Stomach (tissue), 8 donors: ENCODE measurements at regions not wholly inside any gene's neighbourhood (a gene's known extent, or its start where the extent isn't known, plus 50 kb on each side); places are given as distances from the start of the nearest gene placed in this dataset.

Source experiments
- DNase-seq, 2 donors: peaks; one replicate each; pipeline versions ENCODE4 v3.0.0 to v3.0.0-alpha.2; 2013 to 2019
- H3K27ac ChIP-seq, 5 donors: fragments of 200-600 bp in 4 of 5; sonication (generic) in 4 of 5; one replicate each; pipeline ENCODE4 v1.5.1; 2013 to 2019; ENCODE audit warnings: mild to moderate bottlenecking in 1 of 5, moderate library complexity in 1 of 5
- H3K27me3 ChIP-seq, 3 donors: fragments of 200-600 bp; sonication (generic); one replicate each; pipeline ENCODE4 v1.5.1; 2017 to 2019; ENCODE audit warnings: mixed run types in 1 of 3
- H3K36me3 ChIP-seq, 4 donors: fragments of 200-600 bp; sonication (generic); 1 replicate in 3 of 4; 2 replicates in 1 of 4; pipeline ENCODE4 v1.5.1; 2016 to 2019
- H3K4me1 ChIP-seq, 4 donors: fragments of 200-600 bp; sonication (generic); one replicate each; pipeline ENCODE4 v1.5.1; 2016 to 2019
- H3K4me3 ChIP-seq, 4 donors: fragments of 200-600 bp; sonication (generic) in 3 of 4; one replicate each; pipeline ENCODE4 v1.5.1; 2016 to 2019; ENCODE audit warnings: mild to moderate bottlenecking in 1 of 4
- H3K9me3 ChIP-seq, 4 donors: fragments of 200-600 bp; sonication (generic); one replicate each; pipeline ENCODE4 v1.5.1; 2016 to 2019
- CTCF ChIP-seq, 7 experiments: fragments of 450-650 bp in 4 of 7; fragments of 200-600 bp in 3 of 7; sonication (generic) in 3 of 7; IDR thresholded peaks; one replicate each; pipeline ENCODE4 v1.5.1; 2016 to 2019; ENCODE audit warnings: antibody characterized with exemption in 7 of 7, control low read depth in 2 of 7, mild to moderate bottlenecking in 1 of 7
- EP300 ChIP-seq: sonication (generic); formaldehyde crosslinking; IDR thresholded peaks from one replicate; pipeline ENCODE4 v1.6.1; 2017; ENCODE audit warnings: antibody characterized with exemption
- POLR2A ChIP-seq, 4 donors: fragments of 450-650 bp; IDR thresholded peaks; one replicate each; pipeline ENCODE4 v1.6.1; 2016; ENCODE audit warnings: antibody characterized with exemption in 4 of 4, control low read depth in 2 of 4, mild to moderate bottlenecking in 1 of 4, moderate library complexity in 1 of 4
- POLR2AphosphoS5 ChIP-seq, 3 donors: sonication (generic); formaldehyde crosslinking; IDR thresholded peaks; one replicate each; pipeline ENCODE4 v1.6.1; 2016; ENCODE audit warnings: antibody characterized with exemption in 3 of 3
- WGBS, 5 donors: extraction: QIAGEN DNeasy Blood & Tissue Kit in 3 of 5; methylation state at CpG; one replicate each; pipeline versions ENCODE4 v1.1.5 to v1.1.7; 2013 to 2018; 5-methylcytosine and 5-hydroxymethylcytosine counted together
- intact Hi-C: fragments of 100-400 bp; cut with DNase I; formaldehyde crosslinking; loops from one replicate; pipeline ENCODE4 v1.15.1; 2023; ENCODE audit warnings: low total_unique reads
- small RNA-seq, 4 donors: library from RNA; depleted of rRNA; stranded (forward); fragments of <200 nt; gene quantifications; one replicate each; pipeline ENCODE3, GENCODE V24; 2016
- donor health status: healthy with polysubstance abuse.
- donor health status: Bipolar disorder and iron deficiency.
- donor health status: healthy.

GRCh38 chr11:112902361-112903011 is 58.7 kb upstream of the NCAM1 start:
- Histone ChIP-seq H3K4me1 (peaks cover 0 to 23% (median 0%) of the 10 kb centered on the region in 4 donors), H3K9me3 (no peaks in the 10 kb centered on the region), H3K36me3 (no peaks in the 10 kb centered on the region), H3K27me3 (no peaks in the 10 kb centered on the region), H3K27ac (peak overlapping the region in 1 of 5 donors; percentile 35), H3K4me3 (no peak overlapping the region)
- no peak for TF ChIP-seq POLR2AphosphoS5 (IDR thresholded peaks at IDR 0.05)
- TF ChIP-seq EP300, result no peak
- intact Hi-C loops, result no loop called here
- DNase-seq, result peak in 1 of 2 donors; percentile 66
- 24 to 49% (median 43%) methylated on average over 2 of the region's 2 CpGs for WGBS, 5 donors

- Histone ChIP-seq H3K4me1 (peaks cover 0 to 23% (median 0%) of the 10 kb centered on the region in 4 donors), H3K4me3 (no peak overlapping the region), H3K9me3 (no peaks in the 10 kb centered on the region), H3K27ac (no peak overlapping the region), H3K36me3 (no peaks in the 10 kb centered on the region), H3K27me3 (no peaks in the 10 kb centered on the region)
- TF ChIP-seq POLR2A (IDR thresholded peaks at IDR 0.05), result no peak
- TF ChIP-seq EP300, result no peak
- TF ChIP-seq POLR2AphosphoS5 (IDR thresholded peaks at IDR 0.05), result no peak
- no peak for TF ChIP-seq CTCF (IDR thresholded peaks at IDR 0.05)
- intact Hi-C loops, result no loop called here
- peak in 1 of 2 donors; percentile 22 for DNase-seq
- 76 to 85% (median 80%) methylated on average over 5 of the region's 5 CpGs for WGBS, 5 donors
Observed at GRCh38 chr11:112903340-112903739, 57.9 kb upstream of the NCAM1 start.

- intact Hi-C loops, result no loop called here
- WGBS, 5 donors, result 84 to 100% (median 94%) methylated on average over 1 of the region's 1 CpG
Observed at GRCh38 chr11:112911124-112911523, 50.1 kb upstream of the NCAM1 start.

More at GRCh38 chr11:112911124-112911523, 50.1 kb upstream of the NCAM1 start:
- Histone ChIP-seq H3K27ac (no peak overlapping the region), H3K4me1 (no peaks in the 10 kb centered on the region), H3K36me3 (no peaks in the 10 kb centered on the region), H3K9me3 (no peaks in the 10 kb centered on the region), H3K4me3 (no peak overlapping the region), H3K27me3 (no peaks in the 10 kb centered on the region)
- TF ChIP-seq POLR2A (IDR thresholded peaks at IDR 0.05) (no peak), EP300 (no peak), CTCF (IDR thresholded peaks at IDR 0.05) (no peak), POLR2AphosphoS5 (IDR thresholded peaks at IDR 0.05) (no peak)
- DNase-seq, result no peak

Small RNAs in the stretch of these regions (small RNA-seq; reads per million reads assigned to genes)
- 0 reads per million in 4 donors for gene RF00477
- gene RNU6-44P, result 0 to 0.10 (median 0) reads per million in 4 donors
